Breast epithelium (tissue), 3 donors: ENCODE measurements at regions not wholly inside any gene's neighbourhood (a gene's known extent, or its start where the extent isn't known, plus 50 kb on each side); places are given as distances from the start of the nearest gene placed in this dataset.

Source experiments
- POLR2A ChIP-seq: fragments of 450-650 bp; IDR thresholded peaks from one replicate; pipeline ENCODE4 v1.6.1; 2016; ENCODE audit warnings: antibody characterized with exemption, mild to moderate bottlenecking, moderate library complexity
- POLR2AphosphoS5 ChIP-seq, 3 donors: sonication (generic); formaldehyde crosslinking; IDR thresholded peaks; one replicate each; pipeline ENCODE4 v1.6.1; 2017; ENCODE audit warnings: antibody characterized with exemption in 3 of 3
- TF ChIP-seq, protein P1 (sequence below), 3 donors: fragments of 450-650 bp; IDR thresholded peaks; one replicate each; pipeline ENCODE4 v1.5.1; 2016 to 2017; ENCODE audit warnings: antibody characterized with exemption in 3 of 3, mild to moderate bottlenecking in 3 of 3, moderate library complexity in 3 of 3

- TF ChIP-seq, protein P1, sequence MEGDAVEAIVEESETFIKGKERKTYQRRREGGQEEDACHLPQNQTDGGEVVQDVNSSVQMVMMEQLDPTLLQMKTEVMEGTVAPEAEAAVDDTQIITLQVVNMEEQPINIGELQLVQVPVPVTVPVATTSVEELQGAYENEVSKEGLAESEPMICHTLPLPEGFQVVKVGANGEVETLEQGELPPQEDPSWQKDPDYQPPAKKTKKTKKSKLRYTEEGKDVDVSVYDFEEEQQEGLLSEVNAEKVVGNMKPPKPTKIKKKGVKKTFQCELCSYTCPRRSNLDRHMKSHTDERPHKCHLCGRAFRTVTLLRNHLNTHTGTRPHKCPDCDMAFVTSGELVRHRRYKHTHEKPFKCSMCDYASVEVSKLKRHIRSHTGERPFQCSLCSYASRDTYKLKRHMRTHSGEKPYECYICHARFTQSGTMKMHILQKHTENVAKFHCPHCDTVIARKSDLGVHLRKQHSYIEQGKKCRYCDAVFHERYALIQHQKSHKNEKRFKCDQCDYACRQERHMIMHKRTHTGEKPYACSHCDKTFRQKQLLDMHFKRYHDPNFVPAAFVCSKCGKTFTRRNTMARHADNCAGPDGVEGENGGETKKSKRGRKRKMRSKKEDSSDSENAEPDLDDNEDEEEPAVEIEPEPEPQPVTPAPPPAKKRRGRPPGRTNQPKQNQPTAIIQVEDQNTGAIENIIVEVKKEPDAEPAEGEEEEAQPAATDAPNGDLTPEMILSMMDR (IDR thresholded peaks at IDR 0.05), result no peak
- no peak for TF ChIP-seq POLR2A
- no peak for TF ChIP-seq POLR2AphosphoS5 (IDR thresholded peaks at IDR 0.05)
These were observed 62.5 kb upstream of the MAX start for GRCh38 chr14:65164825-65165135.
